SIG-M5 treated with dmso at 0.1 percent for 504 hours (cell line): ENCODE measurements at regions not wholly inside any gene's neighbourhood (a gene's known extent, or its start where the extent isn't known, plus 50 kb on each side); places are given as distances from the start of the nearest gene placed in this dataset.

Source experiments
- DNase-seq: peaks from one replicate; lab custom pipeline; 2025; ENCODE audit not compliant: unreplicated experiment; lab: John Stamatoyannopoulos, UW

DNA sequence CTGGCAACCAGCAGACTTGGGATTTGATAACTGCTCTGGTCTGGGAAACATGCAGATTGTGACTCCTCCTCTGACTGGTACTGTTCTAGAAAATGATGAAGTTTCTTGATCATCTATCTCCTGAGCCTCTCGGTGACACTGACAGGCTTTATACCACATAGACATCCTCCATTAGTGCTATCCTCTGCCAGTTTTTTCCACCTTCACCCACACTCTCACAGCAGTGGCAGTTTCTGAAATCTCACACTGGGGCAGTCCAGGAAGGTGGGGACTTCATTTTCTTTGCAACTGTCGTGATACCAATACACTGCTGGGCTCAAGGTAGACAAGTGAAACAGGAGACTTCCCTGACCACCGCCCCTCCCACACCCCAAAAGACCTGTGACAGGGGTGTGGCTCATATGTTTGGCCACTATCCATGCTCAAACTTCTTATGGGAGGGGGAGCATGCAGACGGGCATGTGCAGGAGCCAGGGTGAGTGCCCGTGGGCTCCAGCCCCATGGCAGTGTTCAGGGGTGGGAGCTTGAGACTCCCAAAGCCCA is 66.3 kb upstream of the RMDN2 start:
- no peak for DNase-seq

DNA sequence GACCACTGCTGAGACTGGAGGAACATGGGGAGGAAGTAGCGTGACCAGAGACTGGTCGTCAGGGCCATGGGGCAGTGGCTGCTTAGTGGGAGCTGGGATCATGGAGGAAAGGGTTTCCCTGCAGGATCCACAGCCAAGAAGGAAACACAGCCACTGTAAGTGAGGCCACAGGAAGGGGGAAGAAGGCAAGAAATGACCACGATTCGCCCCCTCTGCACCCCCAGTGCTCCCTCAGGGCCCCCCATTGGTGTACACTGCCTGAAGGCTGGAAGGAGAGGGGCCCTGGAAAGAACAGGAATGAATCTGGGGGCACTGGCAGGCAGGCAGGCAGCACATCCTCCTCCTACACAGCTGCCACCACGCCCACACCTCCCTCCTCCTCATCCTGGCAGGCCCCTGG is 62.5 kb upstream of the RMDN2 start:
- no peak for DNase-seq

GRCh38 chr2:37864217-37864616 is 60.9 kb upstream of the RMDN2 start:
- DNase-seq = no peak

DNA sequence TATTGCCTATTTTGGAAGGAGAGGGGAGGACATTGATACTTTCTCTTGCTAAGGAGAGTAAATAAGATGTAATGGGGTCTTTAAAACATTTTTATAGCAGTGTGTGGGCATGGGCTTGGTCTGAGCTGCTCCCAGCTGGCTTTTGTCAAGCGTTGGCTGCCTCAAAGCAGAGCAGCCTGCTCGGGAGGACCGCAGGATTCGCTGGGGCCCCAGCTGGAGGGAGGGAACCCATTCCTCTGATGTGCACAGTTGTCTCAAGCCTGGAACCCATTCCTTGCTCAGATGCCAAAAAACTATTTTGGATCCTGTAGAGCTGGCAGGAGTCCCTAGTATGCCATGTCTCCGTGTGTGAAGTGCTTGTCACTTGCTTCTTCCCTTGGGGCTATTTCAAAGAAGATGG is 59.4 kb upstream of the RMDN2 start:
- no peak for DNase-seq

- no peak for DNase-seq
These were observed 58.7 kb upstream of the RMDN2 start for GRCh38 chr2:37866171-37866934.

- DNase-seq = no peak
These were observed 57.9 kb upstream of the RMDN2 start for GRCh38 chr2:37867166-37867565.

- DNase-seq = peak; percentile 40
These were observed 56.2 kb upstream of the RMDN2 start for GRCh38 chr2:37868866-37869265.

DNA sequence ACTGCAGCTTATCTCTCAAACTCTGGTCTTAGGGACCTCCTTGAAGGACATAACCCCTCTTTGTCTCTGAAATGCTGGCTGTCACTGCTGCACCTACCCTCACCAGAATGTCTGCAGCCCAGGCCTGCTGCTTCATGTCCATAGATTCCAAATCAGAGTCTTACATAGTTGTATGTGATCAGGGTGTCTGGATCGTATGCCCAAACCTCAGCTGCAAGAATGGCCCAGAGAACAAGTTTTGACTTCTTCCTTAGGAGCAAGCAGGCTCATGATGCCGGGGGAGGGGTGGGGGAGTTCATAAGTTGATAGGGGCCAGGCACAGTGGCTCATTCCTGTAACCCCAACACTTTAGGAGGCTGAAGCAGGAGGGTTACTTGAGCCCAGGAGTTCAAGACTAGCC is 55.8 kb upstream of the RMDN2 start:
- DNase-seq = no peak

DNA sequence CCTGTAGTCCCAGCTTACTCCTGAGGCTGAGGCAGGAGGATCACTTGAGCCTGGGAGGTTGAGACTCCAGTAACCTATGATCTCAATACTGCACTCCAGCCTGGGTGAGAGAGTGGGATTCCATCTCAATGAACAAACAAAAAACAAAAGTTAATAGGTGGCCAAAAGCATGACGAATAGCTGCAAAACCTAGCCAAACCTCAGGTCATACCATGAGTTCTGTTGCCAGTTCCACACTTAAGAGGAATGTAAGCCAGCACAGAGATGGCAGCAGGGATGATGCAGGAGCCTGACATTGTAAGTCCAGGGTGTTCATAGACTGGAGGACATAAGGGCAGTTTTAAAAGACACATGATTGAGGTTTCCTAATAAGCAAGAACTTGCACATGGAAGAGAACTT is 55.3 kb upstream of the RMDN2 start:
- DNase-seq = no peak

GRCh38 chr2:37870829-37871228 is 54.3 kb upstream of the RMDN2 start:
- DNase-seq = no peak

DNA sequence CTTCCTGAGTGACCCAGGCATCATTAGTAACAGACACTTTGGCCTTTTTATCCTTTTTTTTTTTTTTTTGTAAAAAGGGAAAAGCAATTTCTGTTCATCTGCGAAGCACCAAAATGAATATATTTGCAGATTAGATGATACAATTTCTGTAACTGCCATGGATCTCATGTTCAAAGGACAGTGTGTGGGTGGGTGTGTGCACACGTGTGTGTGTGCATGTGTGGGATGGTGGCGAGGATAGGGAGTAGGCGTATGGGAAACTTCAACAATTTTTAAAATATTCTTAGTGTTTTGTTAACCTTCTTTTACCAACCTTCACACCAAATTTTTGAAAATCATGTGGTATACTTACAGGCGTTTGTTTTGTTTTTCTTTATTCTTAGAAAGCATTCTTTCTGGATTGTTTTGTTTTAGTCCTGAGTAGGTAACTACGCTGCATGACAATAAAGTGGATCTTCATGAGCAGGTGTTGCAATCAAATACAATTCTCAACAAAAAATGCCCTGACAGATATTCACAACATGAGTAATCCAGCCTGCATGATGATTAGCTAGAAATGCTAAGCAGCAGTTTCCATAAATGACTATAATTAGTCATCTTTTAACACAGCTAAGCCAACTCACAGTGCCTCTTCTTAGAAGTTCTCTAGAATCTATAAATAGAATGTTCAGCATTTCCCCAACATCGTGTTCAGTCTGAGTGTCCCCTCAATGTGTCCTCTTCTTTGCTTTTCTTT is 53.5 kb upstream of the RMDN2 start:
- DNase-seq = peak; percentile 71

DNA sequence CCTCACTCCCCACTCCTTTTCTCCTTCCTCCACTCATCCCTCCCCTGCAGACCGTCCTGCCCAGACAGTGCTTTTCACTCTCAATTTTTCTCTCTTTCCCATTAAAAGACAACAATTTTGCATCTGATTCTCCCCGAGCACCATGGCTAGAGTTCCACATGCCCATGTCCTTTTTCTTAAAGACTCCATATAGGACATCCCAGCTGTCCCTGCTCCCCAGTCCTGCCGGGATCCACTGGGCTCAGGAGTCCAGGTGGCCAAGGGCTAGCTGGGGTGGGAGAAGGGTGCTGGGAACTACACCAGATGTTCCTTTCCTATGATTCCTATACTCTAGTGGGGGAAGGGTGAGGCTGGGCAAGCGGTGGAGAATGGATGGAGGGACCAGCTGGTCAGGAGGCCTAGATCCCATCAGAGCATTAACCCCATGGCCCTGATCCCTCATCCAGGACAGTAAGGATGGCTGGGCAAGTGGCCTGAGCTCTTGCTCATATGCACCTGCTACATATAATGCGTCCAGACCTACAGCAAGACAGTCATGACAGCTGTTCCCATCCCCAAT is 52.8 kb upstream of the RMDN2 start:
- no peak for DNase-seq

- DNase-seq = no peak
These were observed 51.9 kb upstream of the RMDN2 start for GRCh38 chr2:37873229-37873628.

- DNase-seq = no peak
These were observed 51.2 kb upstream of the RMDN2 start for GRCh38 chr2:37873749-37874330.

- no peak for DNase-seq
These were observed 50.6 kb upstream of the RMDN2 start for GRCh38 chr2:37874470-37874869.
